Activated T-helper 9 cell treated with anti-CD3 and anti-CD28 coated beads, Interleukin-2, amount 50 U/mL, for 16 hours (primary cell): ENCODE measurements at regions not wholly inside any gene's neighbourhood (a gene's known extent, or its start where the extent isn't known, plus 50 kb on each side); places are given as distances from the start of the nearest gene placed in this dataset.

ENCODE experiments used
- DNase-seq: peaks from one replicate; pipeline ENCODE4 v3.0.0-alpha.2; 2020; ENCODE audit warnings: low read depth

DNA sequence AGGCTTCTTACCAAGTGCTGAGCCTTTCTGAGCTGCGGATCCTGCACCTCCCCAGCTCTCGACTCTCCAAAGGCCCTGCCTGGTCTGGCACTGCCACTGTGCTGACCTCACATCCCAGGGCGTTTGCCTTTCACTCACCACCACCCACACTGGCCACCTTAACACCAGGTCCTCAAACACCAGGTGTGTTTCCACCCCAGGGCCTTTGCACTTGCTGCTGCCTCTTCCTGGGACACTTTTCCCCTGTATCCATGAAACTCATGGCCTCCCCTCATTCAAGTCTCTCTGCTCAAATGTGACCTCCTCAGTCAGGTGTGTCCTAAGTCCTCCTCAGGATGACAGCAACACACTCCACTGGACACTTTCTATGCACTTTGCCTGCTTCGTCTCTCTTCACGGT lies 51.4 kb upstream of the ANO1 start:
- DNase-seq = no peak

DNA sequence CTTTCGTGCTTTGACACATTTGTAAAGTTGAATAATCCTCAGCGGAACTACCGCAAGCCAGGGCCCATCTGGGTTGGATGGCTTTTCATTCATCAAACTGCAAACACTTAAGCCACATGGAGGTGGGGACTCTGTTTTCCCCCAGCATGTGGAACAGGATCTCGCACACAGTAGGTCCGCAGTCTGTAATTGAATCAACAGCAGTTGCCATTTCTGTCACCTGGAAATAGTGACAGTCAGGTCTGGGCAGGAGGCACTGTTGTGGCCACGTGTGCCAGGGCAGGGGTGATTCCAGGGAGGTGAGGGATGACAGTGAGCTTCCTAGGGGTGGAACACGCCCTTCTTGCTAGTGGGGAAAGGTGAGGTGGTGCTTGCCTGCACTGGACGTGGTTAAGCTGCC lies 50.7 kb upstream of the ANO1 start:
- no peak for DNase-seq

DNA sequence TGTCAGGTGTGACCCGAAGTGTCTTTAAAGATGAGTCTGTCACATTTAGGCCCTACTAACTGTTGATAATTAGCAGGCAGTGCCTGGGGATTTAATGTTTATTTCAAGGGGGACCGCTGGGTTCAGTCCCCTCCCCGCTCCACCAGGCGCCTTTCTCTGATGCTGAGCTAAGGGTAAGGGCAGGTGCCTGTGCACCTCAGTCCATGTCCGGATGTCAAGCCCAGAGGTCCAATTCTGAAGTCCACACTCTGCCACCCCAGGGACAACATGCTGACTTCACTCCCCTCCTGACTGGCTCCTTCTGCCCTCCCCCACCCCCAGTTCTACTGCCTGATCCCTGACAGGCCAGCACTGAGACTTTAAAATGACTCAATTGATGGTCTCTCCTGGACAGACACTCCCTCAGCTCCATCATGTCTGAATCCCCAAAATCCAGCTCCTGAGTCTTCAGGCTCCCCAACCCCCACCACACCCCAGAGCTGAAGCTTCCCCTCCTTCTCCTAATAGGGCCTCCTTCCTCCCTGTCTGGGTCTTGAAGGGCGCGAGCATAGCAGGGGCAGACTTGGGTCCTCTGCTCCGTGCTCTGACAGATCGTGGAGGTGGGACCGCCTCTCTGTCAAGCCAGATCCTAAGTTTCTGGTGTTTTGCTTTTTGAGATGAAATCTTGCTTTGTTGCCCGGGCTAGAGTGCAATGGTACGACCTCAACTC lies 49.8 kb upstream of the ANO1 start:
- no peak for DNase-seq
